Kasumi-1 (cell line): ENCODE measurements at regions not wholly inside any gene's neighbourhood (a gene's known extent, or its start where the extent isn't known, plus 50 kb on each side); places are given as distances from the start of the nearest gene placed in this dataset.
"Not testable (repeated sequence)": the region's sequence is repeated elsewhere in the genome, so short reads cannot be mapped to it uniquely, and the experiment has no call there.

Experiments
- DNase-seq, 2 experiments: peaks; one replicate each; lab custom pipeline; 2025; lab: John Stamatoyannopoulos, UW

DNA sequence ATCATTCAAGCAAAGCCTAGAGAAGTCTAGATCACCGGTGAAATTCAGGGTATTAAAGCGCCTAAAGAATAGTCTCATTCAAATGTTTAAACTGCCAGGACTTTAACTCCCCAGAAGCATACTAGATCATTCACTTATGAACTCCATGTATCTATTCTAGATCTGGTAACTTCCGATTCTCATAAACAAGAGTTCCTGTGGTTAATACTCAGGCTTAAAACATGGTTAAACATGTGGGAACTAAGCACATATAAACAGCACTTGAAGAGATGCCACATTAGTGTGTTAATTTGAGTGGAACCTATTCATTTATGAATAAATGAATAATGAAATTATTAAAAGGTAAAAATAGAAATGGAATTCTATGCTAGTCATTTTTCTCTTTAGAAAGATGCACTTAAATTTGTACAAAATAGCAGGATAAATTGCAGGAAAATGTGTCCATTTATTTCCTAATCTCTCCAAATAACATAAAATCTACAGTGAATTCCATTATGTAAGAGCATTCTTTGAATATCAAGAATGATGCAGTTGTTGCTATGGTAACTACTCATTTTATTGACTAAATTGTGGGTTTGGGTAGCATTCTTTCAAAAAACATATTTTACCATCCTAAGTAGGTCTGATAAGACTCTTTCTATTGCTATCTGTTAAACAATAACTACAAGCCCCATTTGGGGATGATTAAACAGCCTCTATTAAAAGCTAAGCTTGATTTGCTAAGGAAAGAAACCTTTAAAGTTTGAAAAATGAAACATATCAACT lies 147.6 kb upstream of the TMEM168 start:
- peak; percentile 17 to 34 for DNase-seq

DNA sequence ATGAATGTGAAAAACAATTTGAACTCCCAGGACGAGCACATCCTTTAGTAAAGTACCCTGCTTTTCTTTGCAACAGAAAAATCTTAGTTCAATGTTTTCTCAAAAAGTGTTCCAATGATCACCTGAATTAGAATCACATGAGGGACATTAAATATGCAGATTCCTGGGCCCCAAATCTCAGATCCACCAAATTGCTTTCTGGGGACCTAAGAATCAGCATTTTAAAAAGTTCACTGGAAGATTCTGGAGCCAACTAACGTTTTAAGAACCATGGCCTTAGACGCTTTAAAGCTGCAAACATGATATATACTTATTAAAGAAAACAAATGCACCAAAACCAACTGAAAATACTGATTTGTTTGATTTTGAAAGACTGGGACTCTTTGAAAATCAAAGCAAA lies 143.4 kb upstream of the TMEM168 start:
- DNase-seq, result no peak

GRCh38 chr7:112930787-112931186 lies 140.6 kb upstream of the TMEM168 start:
- peak; percentile 16 to 22 for DNase-seq

GRCh38 chr7:112929421-112929820 lies 139.2 kb upstream of the TMEM168 start:
- DNase-seq, result no peak

DNA sequence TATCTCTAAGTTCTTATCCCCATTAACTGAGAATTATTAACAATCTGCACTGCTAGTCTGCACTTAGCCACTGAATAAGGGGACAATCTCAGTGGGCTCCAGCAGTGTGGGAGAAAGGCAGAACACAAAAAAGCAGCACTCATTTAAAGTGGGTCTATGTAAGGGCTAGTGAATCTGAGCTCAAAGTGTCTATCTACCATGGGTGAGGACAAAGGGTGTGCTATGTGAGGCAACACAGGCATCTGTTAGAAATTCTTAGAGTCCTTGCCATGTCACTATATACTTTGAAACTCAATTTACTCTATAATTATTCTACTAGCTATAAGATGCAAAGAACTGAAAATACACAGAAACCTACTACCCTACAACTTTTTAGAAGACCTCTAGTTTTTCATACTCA lies 135.8 kb upstream of the TMEM168 start:
- DNase-seq, result no peak

DNA sequence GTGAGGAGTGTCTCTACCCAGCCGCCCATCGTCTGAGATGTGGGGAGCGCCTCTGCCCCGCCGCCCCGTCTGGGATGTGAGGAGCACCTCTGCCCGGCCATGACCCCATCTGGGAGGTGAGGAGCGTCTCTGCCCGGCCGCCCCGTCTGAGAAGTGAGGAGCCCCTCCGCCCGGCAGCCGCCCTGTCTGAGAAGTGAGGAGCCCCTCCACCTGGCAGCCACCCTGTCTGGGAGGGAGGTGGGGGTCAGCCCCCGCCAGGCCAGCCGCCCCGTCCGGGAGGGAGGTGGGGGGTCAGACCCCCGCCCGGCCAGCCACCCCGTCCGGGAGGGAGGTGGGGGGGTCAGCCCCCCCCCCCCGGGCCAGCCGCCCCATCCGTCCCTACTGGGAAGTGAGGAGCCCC lies 132.4 kb upstream of the TMEM168 start:
- not testable (repeated sequence) for DNase-seq

DNA sequence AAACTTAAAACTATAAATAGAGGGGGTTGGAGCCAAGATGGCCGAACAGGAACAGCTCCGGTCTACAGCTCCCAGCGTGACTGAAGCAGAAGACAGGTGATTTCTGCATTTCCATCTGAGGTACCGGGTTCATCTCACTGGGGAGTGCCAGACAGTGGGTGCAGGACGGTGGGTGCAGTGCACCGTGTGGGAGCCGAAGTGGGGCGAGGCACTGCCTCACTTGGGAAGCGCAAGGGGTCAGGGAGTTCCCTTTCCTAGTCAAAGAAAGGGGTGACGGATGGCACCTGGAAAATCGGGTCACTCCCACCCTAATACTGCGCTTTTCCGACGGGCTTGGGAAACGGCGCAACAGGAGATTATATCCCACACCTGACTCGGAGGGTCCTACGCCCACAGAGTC lies 126.2 kb upstream of the TMEM168 start:
- not testable (repeated sequence) for DNase-seq

DNA sequence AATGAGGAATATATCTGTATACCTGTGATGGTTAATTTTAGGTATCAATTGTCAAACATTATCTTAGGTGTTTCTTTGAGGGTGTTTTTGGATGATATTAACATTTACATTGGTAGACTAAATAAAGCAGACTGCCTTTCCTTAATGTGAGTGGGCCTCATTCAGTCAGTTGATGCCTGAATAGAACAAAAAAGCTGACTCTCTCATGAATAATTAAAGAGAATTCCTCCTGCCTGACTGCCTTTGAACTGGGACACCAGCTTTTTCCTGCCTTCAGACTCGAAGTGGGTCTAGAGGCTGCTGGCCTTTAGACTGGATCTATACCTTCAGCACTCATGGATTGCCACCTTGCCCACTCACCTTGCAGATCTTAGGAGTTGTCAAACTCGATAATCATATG lies 117.9 kb upstream of the TMEM168 start:
- DNase-seq, result no peak

DNA sequence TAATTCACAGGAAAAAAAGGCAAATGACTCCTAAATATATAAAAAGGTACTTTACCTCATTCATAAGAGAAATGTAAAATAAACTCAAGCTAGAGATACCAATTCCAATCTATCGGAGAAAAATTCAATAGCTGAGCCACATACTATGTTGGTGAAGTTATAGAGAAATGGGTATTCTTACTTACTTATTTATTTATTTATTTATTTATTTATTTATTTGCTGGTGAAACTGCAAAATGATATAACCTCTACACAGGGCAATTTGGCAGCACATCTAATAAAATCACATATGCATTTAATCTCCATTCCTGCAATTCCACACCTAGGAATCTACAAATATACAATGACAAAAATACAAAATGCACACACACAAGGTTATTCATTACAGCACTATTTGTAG lies 117.5 kb upstream of the TMEM168 start:
- DNase-seq, result no peak

- DNase-seq, result no peak
Observed at GRCh38 chr7:112905950-112906349, 115.8 kb upstream of the TMEM168 start.

DNA sequence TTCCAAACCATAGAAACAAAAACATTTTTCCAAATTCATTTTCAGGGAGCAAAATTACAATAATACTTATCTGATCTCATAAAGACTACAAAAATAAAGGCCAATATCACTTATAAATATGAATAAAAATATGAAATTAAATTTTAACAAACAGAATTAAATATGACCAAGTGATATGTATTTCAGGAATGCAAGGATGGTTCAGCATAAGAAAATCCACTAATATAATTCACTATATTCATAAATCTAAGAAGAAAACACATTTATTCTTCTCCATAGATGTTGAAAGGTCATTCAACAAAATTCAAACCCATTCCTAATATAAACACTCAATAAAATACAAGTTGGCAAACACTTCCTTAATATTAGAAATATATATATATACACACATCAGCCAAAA lies 115.2 kb upstream of the TMEM168 start:
- DNase-seq, result no peak

DNA sequence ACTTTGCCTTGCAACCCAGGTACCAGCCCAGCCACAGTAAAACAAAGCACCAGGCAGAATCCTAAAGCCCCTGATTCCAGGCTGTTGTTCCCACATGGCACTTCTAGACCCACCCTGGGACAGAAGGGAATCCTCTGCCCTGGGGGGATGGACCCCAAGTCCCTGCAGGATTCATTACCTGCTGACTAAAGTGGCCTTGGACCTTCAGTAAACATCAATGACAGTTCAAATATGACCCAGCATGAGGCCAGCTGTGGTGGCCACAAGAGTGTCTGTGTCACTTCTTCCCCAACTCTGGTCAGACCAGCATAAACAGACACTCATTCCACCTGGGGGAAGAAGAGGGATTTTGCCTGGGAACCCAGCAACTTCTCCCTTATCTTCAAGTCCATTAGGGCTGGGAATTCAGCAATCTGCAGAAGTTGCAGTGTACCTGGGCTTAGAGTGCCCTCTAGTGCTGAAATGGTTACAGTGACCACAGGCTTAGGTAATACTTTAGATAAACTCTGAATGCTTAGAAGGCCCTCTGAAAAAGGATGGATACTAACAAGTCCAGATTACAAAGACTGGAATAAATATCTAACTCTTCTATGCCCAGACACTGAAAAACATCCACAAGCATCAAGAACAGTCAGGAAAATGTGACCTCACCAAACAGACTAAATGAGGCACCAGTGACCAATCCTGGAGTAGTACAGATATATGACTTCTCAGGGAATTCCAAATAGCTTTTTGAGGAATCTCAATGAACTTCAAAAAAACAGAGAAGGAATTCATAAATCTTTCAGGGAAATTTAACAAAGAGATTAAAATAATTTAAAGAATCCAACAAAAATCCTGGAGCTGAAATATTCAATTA lies 108.5 kb upstream of the TMEM168 start:
- peak; percentile 76 to 85 for DNase-seq

DNA sequence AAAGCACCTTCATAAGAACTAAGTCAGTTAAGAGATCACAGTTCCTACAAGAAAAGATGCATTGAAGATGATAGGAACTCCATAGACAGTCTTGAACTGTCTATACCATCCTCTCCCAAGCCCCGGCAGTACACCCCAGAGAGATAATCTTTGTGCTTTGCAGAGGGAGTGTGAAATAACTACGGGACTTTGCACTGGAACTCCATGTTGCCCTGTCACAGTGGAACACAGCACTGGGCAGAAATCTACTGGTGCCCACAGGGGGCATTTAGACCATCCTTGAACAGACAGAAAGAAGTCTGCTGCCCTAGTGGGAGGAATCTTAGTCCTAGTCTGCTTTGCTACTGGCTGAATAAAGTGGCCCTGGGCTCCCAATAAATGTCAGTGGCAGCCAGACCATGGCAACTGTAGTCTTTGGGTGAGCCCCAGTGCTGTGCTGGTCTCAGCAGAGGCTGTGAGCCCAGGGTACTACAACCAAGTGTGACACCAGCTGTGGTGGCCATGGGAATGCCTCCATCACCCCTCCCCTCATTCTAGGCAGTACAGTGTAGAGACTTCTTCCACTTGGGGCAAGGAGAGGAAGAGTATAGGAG lies 107.7 kb upstream of the TMEM168 start:
- no peak for DNase-seq

DNA sequence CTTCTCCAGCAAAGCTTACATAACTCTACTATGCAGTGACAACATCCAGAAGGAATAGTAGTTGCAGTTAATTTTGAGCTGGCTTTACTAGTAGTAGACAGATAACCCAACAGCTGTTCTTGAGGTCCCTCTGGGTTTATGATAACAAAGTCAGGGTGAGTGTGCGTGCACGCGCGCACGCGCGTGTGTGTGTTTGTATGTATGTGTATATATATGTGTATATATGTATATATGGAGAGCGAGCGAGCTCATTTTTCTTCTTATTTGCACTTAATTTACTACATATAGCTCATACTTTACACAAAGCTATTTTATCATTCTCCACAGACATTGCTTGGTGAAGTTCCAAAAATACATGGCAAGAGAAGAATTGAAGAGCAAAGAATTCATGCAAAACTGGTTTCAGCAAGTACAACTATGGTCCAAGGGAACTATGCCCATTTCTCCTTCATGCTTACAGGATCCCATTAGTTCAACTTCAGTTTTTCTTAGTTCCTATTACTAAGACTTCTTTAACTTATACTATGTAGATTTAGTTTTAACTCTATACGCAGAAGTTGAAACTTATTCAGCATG lies 105.9 kb upstream of the TMEM168 start:
- DNase-seq, result no peak

- DNase-seq, result no peak
Observed at GRCh38 chr7:112892263-112892662, 102.1 kb upstream of the TMEM168 start.

GRCh38 chr7:112891698-112892097 lies 101.5 kb upstream of the TMEM168 start:
- DNase-seq, result no peak

DNA sequence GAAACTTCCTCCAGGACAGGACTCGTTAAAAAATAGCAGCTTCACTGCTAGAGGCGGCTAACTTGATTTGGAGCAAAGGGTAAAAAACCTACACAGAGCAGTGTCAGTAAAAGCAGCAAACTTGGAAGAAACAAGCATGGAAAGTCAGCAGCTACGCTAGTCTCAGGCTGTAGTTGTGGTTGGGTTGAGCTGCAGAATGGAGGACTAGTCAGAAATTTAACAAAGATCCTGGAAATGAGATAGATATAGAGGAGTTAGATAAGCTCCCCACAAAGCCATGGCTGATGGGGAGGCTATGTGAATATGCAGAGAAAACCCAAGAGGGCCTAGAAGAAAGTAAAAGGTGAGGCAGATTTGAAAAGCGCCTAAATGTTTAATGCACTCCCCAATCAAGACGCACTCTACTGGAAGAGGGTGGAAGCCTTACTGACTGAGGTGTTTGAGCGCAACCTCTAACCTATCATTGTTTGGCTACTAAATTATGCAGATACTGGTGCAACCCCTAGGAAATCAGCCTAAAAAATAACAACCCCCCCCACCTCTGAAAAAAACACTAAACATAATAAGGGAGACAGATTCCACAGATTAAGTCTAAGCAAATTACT lies 99.7 kb upstream of the TMEM168 start:
- peak in 1 of 2 experiments; percentile 13 for DNase-seq

- peak in 1 of 2 experiments; percentile 16 for DNase-seq
Observed at GRCh38 chr7:112889268-112889667, 99.1 kb upstream of the TMEM168 start.

DNA sequence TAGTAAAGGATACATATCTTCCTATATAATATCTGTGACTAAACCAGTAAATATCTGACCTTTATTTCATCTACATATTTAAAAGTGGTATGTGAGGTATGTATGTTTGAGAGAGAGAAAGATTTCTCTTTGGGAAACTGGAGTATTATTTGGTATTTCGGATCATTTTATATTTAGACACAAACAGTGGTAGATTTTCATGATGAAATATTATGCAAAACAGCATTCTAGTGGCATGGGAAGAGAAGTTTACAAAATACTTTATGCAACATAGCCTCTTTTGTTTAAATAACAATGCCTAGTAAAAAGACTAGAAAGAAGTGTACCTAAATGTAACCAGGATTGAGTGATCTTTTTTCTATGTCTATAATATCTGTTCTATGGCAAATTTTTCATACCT lies 98.6 kb upstream of the TMEM168 start:
- DNase-seq, result no peak

DNA sequence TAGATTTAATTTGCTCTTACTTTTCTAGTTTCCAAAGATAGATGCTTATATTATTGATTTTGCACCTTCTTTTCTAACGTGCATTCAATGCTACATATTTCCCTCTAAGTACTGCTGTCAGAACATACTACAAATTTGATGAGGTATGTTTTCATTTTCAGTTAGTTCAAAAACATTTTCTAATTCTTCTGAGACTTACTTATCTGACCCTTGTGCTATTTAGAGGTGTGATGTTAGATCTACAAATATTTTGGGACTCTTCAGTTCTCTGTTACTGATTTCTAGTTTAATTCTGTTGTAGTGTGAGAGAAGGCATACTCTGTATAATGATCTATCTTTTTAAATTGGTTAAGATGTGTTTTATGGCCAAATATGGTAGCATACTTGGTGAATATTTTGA lies 97.8 kb upstream of the TMEM168 start:
- no peak for DNase-seq

DNA sequence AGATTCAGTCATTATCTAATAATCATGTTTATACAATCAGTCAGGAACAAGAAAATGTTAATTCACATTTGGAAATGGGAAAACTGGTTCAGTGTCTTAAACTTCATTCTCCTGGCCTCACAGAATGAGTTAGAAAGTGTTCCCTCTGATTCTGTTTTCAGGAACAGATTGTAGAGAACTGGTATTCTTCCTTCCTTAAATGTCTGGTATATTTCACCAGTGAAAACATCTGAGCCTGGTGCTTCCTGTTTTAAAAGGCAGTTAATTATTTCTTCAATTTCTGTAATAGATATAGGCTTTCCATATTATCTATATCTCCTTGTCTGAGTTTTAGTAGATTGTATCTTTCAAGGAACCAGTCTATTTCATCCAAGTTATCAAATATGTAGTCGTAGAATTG lies 97.1 kb upstream of the TMEM168 start:
- DNase-seq, result peak; percentile 40 to 58

DNA sequence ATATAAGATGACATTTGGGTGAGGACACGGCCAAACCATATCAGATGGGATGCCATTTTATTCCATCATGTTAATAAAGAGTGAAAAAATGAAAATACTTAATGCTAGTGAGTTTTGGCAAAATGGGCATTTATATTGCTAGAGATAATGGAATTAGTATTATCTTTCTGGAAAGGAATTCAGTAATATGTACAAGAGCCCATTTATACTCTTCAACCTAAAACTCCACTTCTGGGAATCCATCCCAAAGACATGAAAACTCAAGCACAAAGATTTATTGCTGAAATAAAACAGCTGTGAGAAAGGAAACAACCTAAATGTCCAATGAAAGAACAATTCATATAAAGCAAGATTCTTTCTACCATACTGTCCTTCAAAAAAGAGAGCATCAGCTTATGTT lies 96.0 kb upstream of the TMEM168 start:
- no peak for DNase-seq
